ENCODE measurements at regions not wholly inside any gene's neighbourhood (a gene's known extent, or its start where the extent isn't known, plus 50 kb on each side); places are given as distances from the start of the nearest gene placed in this dataset.

DNA sequence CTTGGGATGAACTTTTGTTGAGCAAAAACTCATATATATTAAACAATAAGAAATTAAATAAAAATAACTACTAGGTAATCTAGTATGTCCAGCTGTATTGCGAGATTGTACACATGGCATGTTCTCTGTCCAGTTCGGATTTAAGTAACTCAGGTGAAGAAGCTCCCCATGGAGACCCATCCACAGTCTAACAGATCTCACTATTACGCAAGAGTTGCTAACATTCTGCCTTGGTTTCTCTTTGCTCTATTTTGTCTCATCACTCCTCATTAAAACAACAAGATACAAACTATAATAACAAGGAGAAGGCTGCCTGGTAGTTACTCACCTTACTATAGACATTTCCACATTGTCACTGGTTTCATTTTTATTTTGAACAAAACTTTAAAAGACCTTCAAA is 1372.3 kb upstream of the CELF2 start:
- Histone ChIP-seq H3K9me1 (ENCODE audit: insufficient read depth, low read length) (no peaks in the 10 kb centered on the region), H3K27me3 (ENCODE audit: control insufficient read depth, insufficient read depth, low read length) (no peaks in the 10 kb centered on the region), H2BK20ac (ENCODE audit: low read depth, low read length) (no peak overlapping the region), H4K20me1 (ENCODE audit: insufficient read depth, low read length) (no peaks in the 10 kb centered on the region), H3K4ac (ENCODE audit: low read depth, low read length) (no peak overlapping the region), H3K14ac (replicated peaks; ENCODE audit: low read depth, low read length) (no peak overlapping the region), H4K5ac (ENCODE audit: low read depth, low read length) (no peak overlapping the region), H2BK5ac (ENCODE audit: low read depth, low read length, poor library complexity, severe bottlenecking) (no peak overlapping the region), H4K91ac (ENCODE audit: insufficient read depth, low read depth, low read length) (no peak overlapping the region), H3K9me3 (ENCODE audit: control insufficient read depth, insufficient read depth, low read length) (peaks cover 6% of the 10 kb centered on the region), H3K9ac (ENCODE audit: low read depth, low read length) (no peak overlapping the region), H3K56ac (ENCODE audit: extremely low read depth, insufficient read depth, low read length) (no peak overlapping the region), H4K8ac (ENCODE audit: low read depth in 2 of 2, low read length in 2 of 2) (no peak overlapping the region), H2BK15ac (ENCODE audit: low read depth, low read length) (no peak overlapping the region), H3K27ac (ENCODE audit: insufficient read depth, low read length) (no peak overlapping the region), H2AK9ac (replicated peaks; ENCODE audit: low read depth, low read length, poor library complexity) (no peak overlapping the region), H2AFZ (replicated peaks; ENCODE audit: low read length, poor library complexity) (no peak overlapping the region), H3K4me1 (ENCODE audit: control insufficient read depth, insufficient read depth, low read length) (no peaks in the 10 kb centered on the region), H2AK5ac (ENCODE audit: low read depth, low read length) (no peak overlapping the region), H3K23ac (ENCODE audit: low read depth, low read length) (no peak overlapping the region), H3K36me3 (ENCODE audit: control insufficient read depth, insufficient read depth, low read length) (no peaks in the 10 kb centered on the region), H3K4me2 (ENCODE audit: low read depth, low read length) (no peak overlapping the region), H2BK120ac (ENCODE audit: low read depth, low read length) (no peak overlapping the region), H3K18ac (ENCODE audit: low read depth, low read length) (no peak overlapping the region), H3K4me3 (ENCODE audit: insufficient read depth, low read depth, low read length) (no peak overlapping the region), H3K79me1 (ENCODE audit: low read depth in 1 of 2, low read length in 2 of 2) (no peaks in the 10 kb centered on the region)
- ATAC-seq (ENCODE audit: low read depth) = no peak
- peak; percentile 88 for TF ChIP-seq CEBPB (IDR thresholded peaks at IDR 0.05; ENCODE audit: low read depth, low read length)
- TF ChIP-seq, protein P1, sequence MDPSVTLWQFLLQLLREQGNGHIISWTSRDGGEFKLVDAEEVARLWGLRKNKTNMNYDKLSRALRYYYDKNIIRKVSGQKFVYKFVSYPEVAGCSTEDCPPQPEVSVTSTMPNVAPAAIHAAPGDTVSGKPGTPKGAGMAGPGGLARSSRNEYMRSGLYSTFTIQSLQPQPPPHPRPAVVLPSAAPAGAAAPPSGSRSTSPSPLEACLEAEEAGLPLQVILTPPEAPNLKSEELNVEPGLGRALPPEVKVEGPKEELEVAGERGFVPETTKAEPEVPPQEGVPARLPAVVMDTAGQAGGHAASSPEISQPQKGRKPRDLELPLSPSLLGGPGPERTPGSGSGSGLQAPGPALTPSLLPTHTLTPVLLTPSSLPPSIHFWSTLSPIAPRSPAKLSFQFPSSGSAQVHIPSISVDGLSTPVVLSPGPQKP (IDR thresholded peaks at IDR 0.05; ENCODE audit: borderline replicate concordance, low read depth, low read length) = no peak
- no peak for DNase-seq
- dilution Hi-C loops (cut with HindIII; ENCODE audit: low sequenced_read_pairs, unreplicated experiment) (no loop called here), intact Hi-C loops (cut with micrococcal nuclease) (loop anchor here (5.0 kb wide), 1 partner anchor 67 kb away; no protein-coding TSS in a partner anchor), in situ Hi-C loops (cut with MboI; ENCODE audit: low sequenced_read_pairs) (no loop called here)
- no CpG with 5 or more reads among the region's 3 CpGs for WGBS, 2 experiments (ENCODE audit: extremely low coverage in 2 of 2, insufficient read length in 1 of 2)
- BruUV-seq (replicated peaks) = no TSS peak
- CTCF ChIA-PET = no interaction called here
- POLR2A ChIA-PET (ENCODE audit: unreplicated experiment) = no interaction called here

Measured in IMR-90 (cell line).